GM21786 (cell line): ENCODE measurements at regions not wholly inside any gene's neighbourhood (a gene's known extent, or its start where the extent isn't known, plus 50 kb on each side); places are given as distances from the start of the nearest gene placed in this dataset.
"Not testable (repeated sequence)": the region's sequence is repeated elsewhere in the genome, so short reads cannot be mapped to it uniquely, and the experiment has no call there.

Source experiments
- ATAC-seq: cut with Tn5 transposase; IDR thresholded peaks from one replicate; pipeline ENCODE4 v1.9.1; 2021; ENCODE audit not compliant: unreplicated experiment

GRCh38 chr9:88916894-88917293, 74.4 kb upstream of the S1PR3 start:
- ATAC-seq: no peak

DNA sequence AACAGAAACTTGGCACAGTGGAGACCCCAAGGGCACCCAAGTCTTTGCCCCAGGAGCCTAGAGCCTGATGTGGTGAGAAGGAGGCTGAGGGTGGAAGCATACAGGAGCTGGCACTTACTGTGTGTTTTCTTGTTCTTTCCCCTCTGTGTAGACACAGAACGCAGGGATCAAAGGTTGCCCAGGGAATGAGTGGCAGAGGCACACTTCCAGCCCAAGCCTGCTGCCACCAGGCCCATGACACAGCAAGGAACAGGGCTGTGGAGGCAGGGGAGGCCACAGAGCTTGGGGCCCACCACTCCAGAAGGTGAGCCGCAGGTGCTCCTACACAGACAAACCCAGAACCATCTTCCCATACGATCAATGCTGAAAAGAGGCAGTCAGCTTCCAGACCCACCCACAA, 73.9 kb upstream of the S1PR3 start:
- no peak for ATAC-seq

DNA sequence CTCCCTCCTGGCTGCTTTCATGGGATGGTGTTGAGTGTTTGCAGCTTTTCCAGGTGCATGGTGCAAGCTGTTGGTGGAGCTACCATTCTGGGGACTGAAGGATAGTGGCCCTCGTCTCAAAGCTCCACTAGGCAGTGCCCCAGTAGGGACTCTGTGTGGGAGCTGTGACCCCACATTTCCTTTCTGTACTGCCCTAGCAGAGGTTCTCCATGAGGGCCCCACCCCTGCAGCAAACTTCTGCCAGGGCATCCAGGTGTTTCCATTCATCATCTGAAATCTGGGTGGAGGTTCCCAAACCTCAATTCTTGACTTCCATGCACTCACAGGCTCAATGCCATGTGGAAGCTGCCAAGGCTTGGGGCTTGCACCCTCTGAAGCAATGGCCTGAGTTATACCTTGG, 72.7 kb upstream of the S1PR3 start:
- ATAC-seq: not testable (repeated sequence)

- no peak for ATAC-seq
These were observed 70.6 kb upstream of the S1PR3 start for GRCh38 chr9:88920645-88921044.

- peak; percentile 60 for ATAC-seq
These were observed 69.2 kb upstream of the S1PR3 start for GRCh38 chr9:88922091-88922490.

- ATAC-seq: no peak
These were observed 68.2 kb upstream of the S1PR3 start for GRCh38 chr9:88923092-88923491.

DNA sequence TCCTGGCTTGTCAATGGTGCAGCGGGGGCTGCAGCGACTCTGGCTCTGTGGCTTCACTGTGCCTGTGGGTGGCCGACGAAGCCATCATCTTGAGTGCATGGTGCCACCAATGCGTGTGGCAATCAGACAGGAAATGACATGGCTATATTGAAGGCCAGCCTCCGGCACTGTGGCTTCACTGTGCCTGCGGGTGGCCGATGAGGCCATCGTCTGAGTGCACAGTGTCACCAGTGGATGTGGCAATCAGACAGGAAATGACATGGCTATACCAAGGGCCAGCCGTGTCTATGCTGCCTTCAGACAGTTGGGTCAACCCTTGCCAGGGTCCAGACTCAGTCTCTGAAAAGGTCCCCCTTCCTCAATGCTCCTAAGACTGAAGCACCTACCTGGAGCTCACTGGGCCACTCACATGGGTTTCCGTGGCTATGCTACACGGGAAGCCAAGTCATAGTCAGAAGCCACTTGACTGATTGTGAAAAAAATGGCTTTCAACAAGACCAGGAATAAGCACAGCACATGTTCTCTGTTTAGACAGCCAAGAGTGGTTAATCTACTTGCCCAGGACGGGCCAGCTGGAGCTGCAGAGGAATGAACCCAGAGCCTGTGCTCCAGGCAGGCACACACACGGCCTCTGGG, 67.5 kb upstream of the S1PR3 start:
- no peak for ATAC-seq

GRCh38 chr9:88925481-88925880, 65.8 kb upstream of the S1PR3 start:
- no peak for ATAC-seq

DNA sequence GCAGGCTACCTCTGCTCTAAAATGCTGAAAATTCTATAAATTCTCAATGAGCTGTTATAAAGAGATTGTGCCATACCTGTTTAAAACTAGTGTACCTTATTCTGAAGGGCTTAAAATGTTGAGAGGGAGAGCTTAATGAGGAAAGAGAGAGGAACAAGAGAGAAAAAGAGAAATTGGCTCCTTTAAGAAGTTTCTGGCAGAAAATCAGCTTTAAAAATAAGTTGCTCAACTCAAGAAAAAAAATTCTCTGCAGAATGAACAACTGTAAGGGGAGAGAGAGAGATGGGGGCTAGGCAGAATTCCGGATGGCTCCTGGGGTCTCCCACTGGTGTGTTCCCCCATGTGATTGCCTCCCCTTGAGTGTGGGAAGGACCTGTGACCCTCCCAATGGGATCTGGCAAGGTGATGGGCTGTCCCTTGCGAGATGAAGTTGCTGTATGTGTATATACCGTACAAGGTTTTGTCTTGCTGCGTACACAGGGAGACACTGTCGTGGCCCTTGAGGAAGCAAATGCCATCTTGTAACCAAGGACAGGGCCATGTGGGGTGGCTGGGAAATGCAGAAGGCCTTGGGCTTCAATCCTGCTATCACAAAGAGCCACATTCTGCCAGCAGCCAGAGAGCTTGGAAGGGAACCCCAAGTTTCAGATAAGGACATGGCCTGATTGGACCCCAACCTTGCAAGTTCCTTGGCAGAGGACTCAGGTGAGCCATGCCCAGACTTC, 64.3 kb upstream of the S1PR3 start:
- ATAC-seq: no peak

DNA sequence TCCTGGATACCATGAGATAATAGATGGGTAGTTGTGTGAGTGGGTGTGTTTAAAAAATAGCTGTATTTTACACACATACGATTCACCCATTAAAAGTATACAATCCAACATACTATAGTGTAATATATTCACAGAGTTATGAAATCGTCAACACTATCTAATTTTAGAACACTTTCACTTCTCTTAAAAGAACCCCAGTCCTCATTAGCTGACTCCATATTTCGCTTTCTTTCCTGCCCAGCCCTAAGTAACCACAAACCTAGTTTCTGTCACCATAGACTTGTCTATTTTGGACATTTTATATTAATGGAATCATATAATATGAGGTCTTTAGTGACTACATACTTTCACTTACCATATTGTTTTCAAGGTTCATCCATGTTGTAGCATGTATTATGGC, 63.8 kb upstream of the S1PR3 start:
- peak; percentile 86 for ATAC-seq

DNA sequence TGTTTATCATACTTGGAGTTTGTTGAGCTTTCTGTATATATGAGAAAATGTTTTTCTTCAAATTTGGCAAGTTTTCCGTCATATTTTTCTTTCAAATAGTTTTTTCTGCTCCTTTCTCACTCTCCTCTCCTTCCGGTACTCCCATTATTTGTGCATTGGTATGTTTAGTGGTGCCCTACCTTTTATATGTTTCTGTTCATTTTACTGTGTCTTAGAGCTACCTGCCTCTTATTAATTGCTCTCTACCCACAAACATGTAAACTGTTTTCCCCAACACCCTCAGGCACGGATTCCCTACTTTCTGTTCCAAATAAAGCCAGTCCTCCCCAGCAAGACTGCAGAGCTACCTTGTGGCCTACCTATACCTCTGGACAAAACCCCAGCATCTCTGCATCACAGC, 60.6 kb upstream of the S1PR3 start:
- no peak for ATAC-seq

GRCh38 chr9:88932766-88933165, 58.5 kb upstream of the S1PR3 start:
- no peak for ATAC-seq

DNA sequence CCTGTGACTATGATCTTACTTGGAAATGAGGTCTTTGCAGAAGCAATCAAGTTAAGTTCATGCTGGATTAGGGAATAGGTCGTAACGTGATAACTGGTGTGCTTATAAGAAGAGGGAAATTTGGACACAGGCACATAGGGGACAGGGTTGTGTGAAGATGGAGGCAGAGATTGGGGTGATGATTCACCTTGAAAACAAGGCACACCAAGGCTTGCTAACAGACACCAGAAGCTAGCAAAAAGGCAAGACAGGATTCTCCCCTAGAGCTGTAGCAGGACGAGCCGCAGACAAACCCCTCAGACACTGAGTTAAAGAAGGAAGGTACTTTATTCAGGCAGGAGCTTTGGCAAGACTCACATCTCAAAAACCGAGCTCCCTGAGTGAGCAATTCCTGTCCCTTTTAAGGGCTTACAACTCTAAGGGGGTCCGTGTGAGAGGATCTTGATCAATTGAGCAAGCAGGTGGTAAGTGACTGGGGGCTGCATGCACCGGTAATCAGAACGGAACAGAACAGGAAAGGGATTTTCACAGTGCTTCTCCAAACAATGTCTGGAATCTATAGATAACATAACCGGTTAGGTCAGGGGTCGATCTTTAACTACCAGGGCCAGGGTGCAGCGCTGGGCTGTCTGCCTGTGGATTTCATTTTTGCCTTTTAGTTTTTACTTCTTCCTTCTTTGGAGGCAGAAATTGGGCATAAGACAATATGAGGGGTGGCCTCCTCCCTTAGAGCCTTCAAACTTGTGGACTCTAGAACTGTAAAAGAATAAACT, 57.5 kb upstream of the S1PR3 start:
- no peak for ATAC-seq

GRCh38 chr9:88934876-88935535, 56.3 kb upstream of the S1PR3 start:
- no peak for ATAC-seq

DNA sequence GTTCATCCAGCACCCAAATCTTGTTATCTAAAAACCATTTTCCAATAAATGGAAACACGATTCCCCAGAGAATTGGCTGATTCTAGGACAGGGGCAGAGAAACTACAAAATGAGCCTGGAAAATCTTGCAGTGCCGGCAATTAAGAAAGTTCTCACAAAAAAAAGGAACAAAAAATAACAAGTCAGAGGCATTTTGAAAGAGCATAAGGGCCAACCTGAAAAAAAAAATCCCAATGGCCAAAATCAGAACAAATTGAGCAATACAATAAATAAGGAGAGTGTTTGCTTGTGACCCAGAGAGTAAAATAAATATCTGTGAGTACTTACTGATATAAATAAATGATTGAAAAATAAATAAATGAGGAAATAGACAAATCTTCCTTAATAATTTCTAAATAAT, 55.1 kb upstream of the S1PR3 start:
- ATAC-seq: no peak

- ATAC-seq: no peak
These were observed 54.6 kb upstream of the S1PR3 start for GRCh38 chr9:88936668-88937067.

DNA sequence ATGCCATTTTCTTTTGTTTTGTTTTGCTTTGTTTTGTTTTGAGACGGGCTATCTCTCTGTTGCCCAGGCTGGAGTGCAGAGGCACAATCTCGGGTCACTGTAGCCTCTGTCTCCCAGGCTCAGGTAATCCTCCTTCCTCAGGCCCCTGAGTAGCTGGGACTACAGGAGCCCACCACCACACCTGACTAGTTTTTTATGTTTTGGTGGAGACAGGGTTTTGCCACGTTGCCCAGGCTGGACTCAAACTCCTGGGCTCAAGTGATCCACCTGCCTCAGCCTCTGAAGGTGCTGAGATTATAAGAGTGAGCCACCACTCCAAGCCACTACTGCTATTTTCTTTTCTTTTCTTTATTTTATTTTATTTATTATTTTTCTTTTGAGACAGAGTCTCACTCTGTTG, 54.0 kb upstream of the S1PR3 start:
- no peak for ATAC-seq

GRCh38 chr9:88938189-88938588, 53.1 kb upstream of the S1PR3 start:
- no peak for ATAC-seq
